RWPE1 (cell line): ENCODE measurements at regions not wholly inside any gene's neighbourhood (a gene's known extent, or its start where the extent isn't known, plus 50 kb on each side); places are given as distances from the start of the nearest gene placed in this dataset.

Experiments
- CTCF ChIA-PET: fragments of 350-600 bp; sonication (Branson Sonifier 250); formaldehyde crosslinking; extraction: SDS; loops from one replicate; lab custom pipeline; 2021; lab: Yijun Ruan, JAX
- POLR2A ChIA-PET: fragments of 400-600 bp; formaldehyde crosslinking; extraction: SDS; loops from one replicate; lab custom pipeline; 2020; ENCODE audit warnings: antibody characterized with exemption; ENCODE audit not compliant: low non-redundant PET; lab: Yijun Ruan, JAX
- DNase-seq: peaks from one replicate; pipeline ENCODE4 v3.0.0; 2012; ENCODE audit warnings: low spot score
- H3K27ac ChIP-seq: fragments of 450-650 bp; 2 replicates; pipeline ENCODE4 v1.5.1; 2017
- CTCF ChIP-seq: fragments of 450-650 bp; conservative IDR thresholded peaks from 2 replicates; pipeline ENCODE4 v1.5.1; 2017; ENCODE audit warnings: low read depth, mild to moderate bottlenecking

GRCh38 chr6:40340957-40341356 is 246.2 kb downstream of the LRFN2 start:
- ChIA-PET CTCF (no interaction called here), POLR2A (no interaction called here)
- no peak overlapping the region for H3K27ac ChIP-seq
- DNase-seq, result no peak
- no peak for TF ChIP-seq CTCF

GRCh38 chr6:40340196-40340595 is 247.0 kb downstream of the LRFN2 start:
- CTCF ChIA-PET, result no interaction called here
- DNase-seq, result no peak
- H3K27ac ChIP-seq, result no peak overlapping the region
- no peak for TF ChIP-seq CTCF
- POLR2A ChIA-PET, result no interaction called here

- DNase-seq, result no peak
- POLR2A ChIA-PET, result no interaction called here
- TF ChIP-seq CTCF, result no peak
- H3K27ac ChIP-seq, result no peak overlapping the region
- CTCF ChIA-PET, result no interaction called here
These were observed 248.9 kb downstream of the LRFN2 start for GRCh38 chr6:40338306-40338705.

GRCh38 chr6:40336940-40337760 is 250.0 kb downstream of the LRFN2 start:
- no peak for TF ChIP-seq CTCF
- CTCF ChIA-PET, result interaction anchor here (0.7 kb wide), 1 partner anchor 9 kb away, joined by 3 read pairs; no protein-coding TSS in a partner anchor
- H3K27ac ChIP-seq, result no peak overlapping the region
- POLR2A ChIA-PET, result no interaction called here
- no peak for DNase-seq

GRCh38 chr6:40336296-40336695 is 250.9 kb downstream of the LRFN2 start:
- DNase-seq, result no peak
- TF ChIP-seq CTCF, result no peak
- ChIA-PET CTCF (no interaction called here), POLR2A (no interaction called here)
- no peak overlapping the region for H3K27ac ChIP-seq

GRCh38 chr6:40334496-40335270 is 252.5 kb downstream of the LRFN2 start:
- CTCF ChIA-PET, result no interaction called here

More at GRCh38 chr6:40334496-40335270, 252.5 kb downstream of the LRFN2 start:
- TF ChIP-seq CTCF, result no peak
- DNase-seq, result no peak
- no peak overlapping the region for H3K27ac ChIP-seq
- POLR2A ChIA-PET, result no interaction called here
